ENCODE measurements at regions not wholly inside any gene's neighbourhood (a gene's known extent, or its start where the extent isn't known, plus 50 kb on each side); places are given as distances from the start of the nearest gene placed in this dataset.

GRCh38 chrX:21167494-21167893, 206.7 kb upstream of the CNKSR2 start:
- WGBS, 3 donors: 66 to 79% (median 69%) methylated on average over 1 of the region's 1 CpG

GRCh38 chrX:21168401-21169160, 205.6 kb upstream of the CNKSR2 start:
- H3K36me3 ChIP-seq: no peaks in the 10 kb centered on the region
- no peak overlapping the region for H3K4me3 ChIP-seq
- TF ChIP-seq POLR2A (IDR thresholded peaks at IDR 0.05) (no peak), EP300 (IDR thresholded peaks at IDR 0.05) (no peak)
- intact Hi-C loops (cut with DNase I): no loop called here
- 53 to 56% (median 56%) methylated on average over 2 of the region's 2 CpGs for WGBS, 3 donors
- no peaks in the 10 kb centered on the region for H3K9me3 ChIP-seq
- no peaks in the 10 kb centered on the region for H3K4me1 ChIP-seq (ENCODE audit: insufficient read depth)
- no peak for DNase-seq
- H3K27me3 ChIP-seq: no peaks in the 10 kb centered on the region
- no peak overlapping the region for H3K27ac ChIP-seq

More at GRCh38 chrX:21167494-21167893, 206.7 kb upstream of the CNKSR2 start:
- Histone ChIP-seq H3K27me3 (no peaks in the 10 kb centered on the region), H3K4me1 (ENCODE audit: insufficient read depth) (no peaks in the 10 kb centered on the region), H3K27ac (no peak overlapping the region), H3K4me3 (no peak overlapping the region), H3K9me3 (no peaks in the 10 kb centered on the region), H3K36me3 (no peaks in the 10 kb centered on the region)
- no peak for TF ChIP-seq CTCF (IDR thresholded peaks at IDR 0.05)
- no peak for TF ChIP-seq EP300 (IDR thresholded peaks at IDR 0.05)
- no peak for TF ChIP-seq POLR2A (IDR thresholded peaks at IDR 0.05)
- intact Hi-C loops (cut with DNase I): no loop called here
- no peak for DNase-seq

- no peak for DNase-seq
- Histone ChIP-seq H3K4me1 (ENCODE audit: insufficient read depth) (no peaks in the 10 kb centered on the region), H3K9me3 (no peaks in the 10 kb centered on the region), H3K4me3 (no peak overlapping the region), H3K27ac (no peak overlapping the region), H3K36me3 (no peaks in the 10 kb centered on the region), H3K27me3 (no peaks in the 10 kb centered on the region)
- WGBS, 3 donors: 49 to 61% (median 58%) methylated on average over 4 of the region's 4 CpGs
- intact Hi-C loops (cut with DNase I): no loop called here
- TF ChIP-seq EP300 (IDR thresholded peaks at IDR 0.05) (no peak), POLR2A (IDR thresholded peaks at IDR 0.05) (no peak), CTCF (IDR thresholded peaks at IDR 0.05) (no peak)
Measured at GRCh38 chrX:21171181-21171580, 203.0 kb upstream of the CNKSR2 start.

GRCh38 chrX:21174439-21174838, 199.8 kb upstream of the CNKSR2 start:
- intact Hi-C loops (cut with DNase I): no loop called here
- Histone ChIP-seq H3K27ac (no peak overlapping the region), H3K27me3 (no peaks in the 10 kb centered on the region), H3K4me1 (ENCODE audit: insufficient read depth) (no peaks in the 10 kb centered on the region), H3K9me3 (no peaks in the 10 kb centered on the region), H3K36me3 (no peaks in the 10 kb centered on the region), H3K4me3 (no peak overlapping the region)
- no peak for DNase-seq
- no peak for TF ChIP-seq CTCF (IDR thresholded peaks at IDR 0.05)
- no peak for TF ChIP-seq POLR2A (IDR thresholded peaks at IDR 0.05)
- TF ChIP-seq EP300 (IDR thresholded peaks at IDR 0.05): no peak
- WGBS, 3 donors: 61 to 63% (median 61%) methylated on average over 1 of the region's 1 CpG

- DNase-seq: no peak
- no peaks in the 10 kb centered on the region for H3K9me3 ChIP-seq
- 30 to 52% (median 33%) methylated on average over 5 of the region's 5 CpGs for WGBS, 3 donors
- intact Hi-C loops (cut with DNase I): no loop called here
- H3K4me1 ChIP-seq (ENCODE audit: insufficient read depth): no peaks in the 10 kb centered on the region
- no peaks in the 10 kb centered on the region for H3K36me3 ChIP-seq
- no peaks in the 10 kb centered on the region for H3K27me3 ChIP-seq
- H3K4me3 ChIP-seq: no peak overlapping the region
- H3K27ac ChIP-seq: no peak overlapping the region
- TF ChIP-seq POLR2A (IDR thresholded peaks at IDR 0.05): no peak
Measured at GRCh38 chrX:21176921-21177571, 197.2 kb upstream of the CNKSR2 start.

All from ovary (tissue), 7 donors.